Astrocyte (in vitro differentiated cells and primary cell): ENCODE measurements at regions not wholly inside any gene's neighbourhood (a gene's known extent, or its start where the extent isn't known, plus 50 kb on each side); places are given as distances from the start of the nearest gene placed in this dataset.
"Not testable (repeated sequence)": the region's sequence is repeated elsewhere in the genome, so short reads cannot be mapped to it uniquely, and the experiment has no call there.

Experiments used
- DNase-seq: peaks from one replicate; pipeline ENCODE4 v3.0.0-alpha.2; 2010; ENCODE audit warnings: low read depth
- FAIRE-seq: peaks from 2 replicates; lab custom pipeline; 2011; peaks lifted over from hg19 to GRCh38; lab: Jason Lieb, UNC
- H2AFZ ChIP-seq: 2 replicates; pipeline ENCODE4 v1.6.0; 2012; ENCODE audit warnings: low read depth, low read length, inconsistent platforms
- H3K27ac ChIP-seq: 2 replicates; pipeline ENCODE4 v1.5.1; 2011; ENCODE audit warnings: low read depth, low read length, inconsistent platforms
- H3K27me3 ChIP-seq: 2 replicates; pipeline ENCODE4 v1.6.0; 2011; ENCODE audit warnings: low read length, inconsistent platforms; ENCODE audit not compliant: insufficient read depth
- H3K36me3 ChIP-seq: 2 replicates; pipeline ENCODE4 v1.5.1; 2011; ENCODE audit warnings: low read length, inconsistent platforms; ENCODE audit not compliant: insufficient read depth
- H3K4me1 ChIP-seq: 2 replicates; pipeline ENCODE4 v1.5.1; 2011; ENCODE audit warnings: low read length, inconsistent platforms; ENCODE audit not compliant: insufficient read depth
- H3K4me2 ChIP-seq: 2 replicates; pipeline ENCODE4 v1.6.0; 2012; ENCODE audit warnings: low read length, inconsistent platforms
- H3K4me3 ChIP-seq: 2 replicates; pipeline ENCODE4 v1.5.1; 2011; ENCODE audit warnings: low read depth, mild to moderate bottlenecking, low read length, inconsistent platforms; ENCODE audit not compliant: insufficient read depth
- H3K79me2 ChIP-seq: 2 replicates; pipeline ENCODE4 v1.6.0; 2012; ENCODE audit warnings: mild to moderate bottlenecking, low read length, inconsistent platforms; ENCODE audit not compliant: insufficient read depth
- H3K9ac ChIP-seq: 2 replicates; pipeline ENCODE4 v1.6.0; 2012; ENCODE audit warnings: mild to moderate bottlenecking, low read length, inconsistent platforms
- H3K9me3 ChIP-seq: 2 replicates; pipeline ENCODE4 v1.5.1; 2012; ENCODE audit warnings: low read depth, mild to moderate bottlenecking, low read length, inconsistent platforms; ENCODE audit not compliant: insufficient read depth
- H4K20me1 ChIP-seq: 2 replicates; pipeline ENCODE4 v1.6.0; 2012; ENCODE audit warnings: low read length, inconsistent platforms; ENCODE audit not compliant: insufficient read depth
- H3K27ac Mint-ChIP-seq: one replicate; pipeline ENCODE4 v1.8.0; 2021; ENCODE audit warnings: mild to moderate bottlenecking, mixed read lengths; ENCODE audit not compliant: unreplicated experiment
- H3K27me3 Mint-ChIP-seq: one replicate; pipeline ENCODE4 v1.8.0; 2021; ENCODE audit warnings: low read depth, mixed read lengths; ENCODE audit not compliant: unreplicated experiment
- H3K36me3 Mint-ChIP-seq: one replicate; pipeline ENCODE4 v1.8.0; 2021; ENCODE audit warnings: low read depth, mixed read lengths; ENCODE audit not compliant: unreplicated experiment
- H3K4me1 Mint-ChIP-seq: one replicate; pipeline ENCODE4 v1.8.0; 2021; ENCODE audit warnings: low read depth, mixed read lengths; ENCODE audit not compliant: unreplicated experiment
- H3K4me3 Mint-ChIP-seq: one replicate; pipeline ENCODE4 v1.8.0; 2021; ENCODE audit warnings: mild to moderate bottlenecking, moderate library complexity, mixed read lengths; ENCODE audit not compliant: unreplicated experiment
- H3K9me3 Mint-ChIP-seq: one replicate; pipeline ENCODE4 v1.8.0; 2021; ENCODE audit warnings: mild to moderate bottlenecking, mixed read lengths; ENCODE audit not compliant: unreplicated experiment
- EZH2 ChIP-seq: IDR thresholded peaks from 2 replicates; pipeline ENCODE4 v1.6.1; 2012; ENCODE audit warnings: mild to moderate bottlenecking, low read length, inconsistent platforms; ENCODE audit not compliant: insufficient read depth
- TF ChIP-seq, protein P1 (sequence below): IDR thresholded peaks from 2 replicates; pipeline ENCODE4 v1.5.1; 2011; ENCODE audit warnings: low read depth, mild to moderate bottlenecking, inconsistent platforms, low read length, moderate library complexity; ENCODE audit not compliant: insufficient read depth

DNA sequence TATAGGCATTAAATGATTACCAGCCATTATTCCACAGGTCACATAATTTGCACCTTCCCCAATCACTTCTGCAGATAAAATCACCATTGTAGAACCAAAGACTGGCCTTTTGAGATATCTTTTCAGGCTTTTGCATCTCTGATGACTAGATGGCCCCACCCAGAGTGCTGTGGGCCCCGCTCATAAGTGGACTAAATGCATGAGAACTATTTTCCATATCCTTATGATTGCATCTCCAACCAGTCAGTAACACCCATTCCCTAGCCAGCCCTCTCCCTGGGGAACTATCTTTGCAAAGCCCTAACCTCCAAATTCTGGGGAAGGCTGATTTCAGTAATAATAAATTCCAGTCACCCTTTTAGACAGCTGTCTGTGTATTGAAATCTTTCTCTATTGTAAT, 53.5 kb upstream of the CDH9 start:
- Mint-ChIP-seq H3K4me1 (peaks cover 2% of the 10 kb centered on the region), H3K4me3 (no peak overlapping the region), H3K27ac (no peak overlapping the region), H3K9me3 (no peaks in the 10 kb centered on the region), H3K27me3 (no peaks in the 10 kb centered on the region), H3K36me3 (no peaks in the 10 kb centered on the region)
- H3K79me2 ChIP-seq: no peaks in the 10 kb centered on the region
- H3K9me3 ChIP-seq: no peaks in the 10 kb centered on the region
- FAIRE-seq (no peak), DNase-seq (no peak)
- H3K4me2 ChIP-seq: no peak overlapping the region
- TF ChIP-seq, protein P1, sequence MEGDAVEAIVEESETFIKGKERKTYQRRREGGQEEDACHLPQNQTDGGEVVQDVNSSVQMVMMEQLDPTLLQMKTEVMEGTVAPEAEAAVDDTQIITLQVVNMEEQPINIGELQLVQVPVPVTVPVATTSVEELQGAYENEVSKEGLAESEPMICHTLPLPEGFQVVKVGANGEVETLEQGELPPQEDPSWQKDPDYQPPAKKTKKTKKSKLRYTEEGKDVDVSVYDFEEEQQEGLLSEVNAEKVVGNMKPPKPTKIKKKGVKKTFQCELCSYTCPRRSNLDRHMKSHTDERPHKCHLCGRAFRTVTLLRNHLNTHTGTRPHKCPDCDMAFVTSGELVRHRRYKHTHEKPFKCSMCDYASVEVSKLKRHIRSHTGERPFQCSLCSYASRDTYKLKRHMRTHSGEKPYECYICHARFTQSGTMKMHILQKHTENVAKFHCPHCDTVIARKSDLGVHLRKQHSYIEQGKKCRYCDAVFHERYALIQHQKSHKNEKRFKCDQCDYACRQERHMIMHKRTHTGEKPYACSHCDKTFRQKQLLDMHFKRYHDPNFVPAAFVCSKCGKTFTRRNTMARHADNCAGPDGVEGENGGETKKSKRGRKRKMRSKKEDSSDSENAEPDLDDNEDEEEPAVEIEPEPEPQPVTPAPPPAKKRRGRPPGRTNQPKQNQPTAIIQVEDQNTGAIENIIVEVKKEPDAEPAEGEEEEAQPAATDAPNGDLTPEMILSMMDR: no peak
- no peak for TF ChIP-seq EZH2
- no peaks in the 10 kb centered on the region for H3K36me3 ChIP-seq
- no peak overlapping the region for H3K4me3 ChIP-seq
- no peaks in the 10 kb centered on the region for H3K27me3 ChIP-seq
- no peak overlapping the region for H2AFZ ChIP-seq
- no peaks in the 10 kb centered on the region for H4K20me1 ChIP-seq
- H3K4me1 ChIP-seq: no peaks in the 10 kb centered on the region
- no peak overlapping the region for H3K27ac ChIP-seq
- H3K9ac ChIP-seq: no peak overlapping the region

DNA sequence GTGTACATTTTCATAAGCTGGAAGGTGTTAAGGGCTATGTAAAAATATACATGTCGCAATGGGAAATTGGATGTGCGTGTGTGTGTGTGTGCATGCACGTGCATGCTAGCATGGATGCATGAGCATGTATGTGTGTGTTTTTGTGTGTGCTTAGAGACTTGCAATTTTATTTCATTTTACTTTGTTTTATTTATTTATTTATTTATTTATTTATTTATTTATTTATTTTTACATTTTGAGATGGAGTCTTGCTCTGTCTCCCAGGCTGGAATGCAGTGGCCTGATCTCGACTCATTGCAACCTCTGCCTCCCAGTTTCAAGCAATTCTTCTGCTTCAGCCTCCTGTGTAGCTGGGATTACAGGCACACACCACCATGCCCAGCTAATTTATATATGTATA, 50.4 kb upstream of the CDH9 start:
- H3K36me3 ChIP-seq, H3K4me2 ChIP-seq, H3K9me3 Mint-ChIP-seq, H3K9me3 ChIP-seq, H3K36me3 Mint-ChIP-seq, H2AFZ ChIP-seq, H3K4me3 Mint-ChIP-seq, H3K4me1 Mint-ChIP-seq, H3K9ac ChIP-seq, H4K20me1 ChIP-seq, H3K4me3 ChIP-seq, DNase-seq, H3K27me3 ChIP-seq, H3K27me3 Mint-ChIP-seq, H3K79me2 ChIP-seq, H3K4me1 ChIP-seq, H3K27ac ChIP-seq, H3K27ac Mint-ChIP-seq, FAIRE-seq: not testable (repeated sequence)
